Transverse colon (tissue), 4 donors: ENCODE measurements at regions not wholly inside any gene's neighbourhood (a gene's known extent, or its start where the extent isn't known, plus 50 kb on each side); places are given as distances from the start of the nearest gene placed in this dataset.
"Not testable (repeated sequence)": the region's sequence is repeated elsewhere in the genome, so short reads cannot be mapped to it uniquely, and the experiment has no call there.

Experiments used
- DNase-seq: peaks from one replicate; pipeline ENCODE4 v3.0.0-alpha.2; 2019
- H3K27ac ChIP-seq, 4 donors: fragments of 200-600 bp; sonication (generic); 2 replicates each; pipeline ENCODE4 v1.5.1; 2016 to 2018; ENCODE audit warnings: inconsistent platforms in 4 of 4
- H3K27me3 ChIP-seq: fragments of 200-600 bp; sonication (generic); 2 replicates; pipeline ENCODE4 v1.5.1; 2017; ENCODE audit warnings: inconsistent platforms
- H3K36me3 ChIP-seq, 4 donors: fragments of 200-600 bp; sonication (generic); 2 replicates each; pipeline ENCODE4 v1.5.1; 2017 to 2019; ENCODE audit warnings: inconsistent platforms in 4 of 4
- H3K4me1 ChIP-seq, 4 donors: fragments of 200-600 bp; sonication (generic); 2 replicates each; pipeline ENCODE4 v1.5.1; 2017 to 2020; ENCODE audit warnings: inconsistent platforms in 4 of 4
- H3K4me3 ChIP-seq, 4 donors: fragments of 200-600 bp; sonication (generic); 1 replicate in 1 of 4; 2 replicates in 3 of 4; pipeline versions ENCODE4 v1.5.1 to v1.6.1; 2017 to 2019; ENCODE audit warnings: inconsistent platforms in 4 of 4
- H3K9me3 ChIP-seq, 2 donors: fragments of 200-600 bp; sonication (generic); 2 replicates each; pipeline ENCODE4 v1.5.1; 2017 to 2019; ENCODE audit warnings: inconsistent platforms in 2 of 2
- EP300 ChIP-seq: sonication (generic); formaldehyde crosslinking; IDR thresholded peaks from one replicate; pipeline ENCODE4 v1.6.1; 2017; ENCODE audit warnings: antibody characterized with exemption, low read depth
- POLR2A ChIP-seq: fragments of 450-650 bp; IDR thresholded peaks from one replicate; pipeline ENCODE4 v1.6.1; 2016; ENCODE audit warnings: antibody characterized with exemption, mild to moderate bottlenecking, moderate library complexity
- POLR2AphosphoS5 ChIP-seq, 3 donors: sonication (generic); formaldehyde crosslinking; IDR thresholded peaks; one replicate each; pipeline ENCODE4 v1.6.1; 2016; ENCODE audit warnings: antibody characterized with exemption in 3 of 3
- WGBS, 2 donors: methylation state at CpG; one replicate each; pipeline ENCODE4 v1.1.5; 2018; ENCODE audit warnings: low coverage in 1 of 2; 5-methylcytosine and 5-hydroxymethylcytosine counted together
- in situ Hi-C, 4 donors: fragments of 200-750 bp; cut with MboI; loops; one replicate each; pipeline versions ENCODE4 v1.15.0 to v1.15.1; 2017; ENCODE audit warnings: low sequenced_read_pairs in 3 of 4, low pct_ligation_motif_present in 1 of 4, low pct_unique_long_range_greater_than_20kb in 1 of 4
- intact Hi-C: fragments of 100-400 bp; cut with DNase I; formaldehyde crosslinking; loops from one replicate; pipeline ENCODE4 v1.15.1; 2023; ENCODE audit warnings: low total_unique reads
- TF ChIP-seq, protein P1 (sequence below), 5 experiments: fragments of 200-600 bp in 3 of 5; fragments of 450-650 bp in 2 of 5; sonication (generic) in 3 of 5; IDR thresholded peaks; 1 replicate in 2 of 5; 2 replicates in 3 of 5; pipeline ENCODE4 v1.5.1; 2016 to 2017; ENCODE audit warnings: antibody characterized with exemption in 5 of 5, inconsistent platforms in 3 of 5, mild to moderate bottlenecking in 2 of 5, moderate library complexity in 1 of 5

DNA sequence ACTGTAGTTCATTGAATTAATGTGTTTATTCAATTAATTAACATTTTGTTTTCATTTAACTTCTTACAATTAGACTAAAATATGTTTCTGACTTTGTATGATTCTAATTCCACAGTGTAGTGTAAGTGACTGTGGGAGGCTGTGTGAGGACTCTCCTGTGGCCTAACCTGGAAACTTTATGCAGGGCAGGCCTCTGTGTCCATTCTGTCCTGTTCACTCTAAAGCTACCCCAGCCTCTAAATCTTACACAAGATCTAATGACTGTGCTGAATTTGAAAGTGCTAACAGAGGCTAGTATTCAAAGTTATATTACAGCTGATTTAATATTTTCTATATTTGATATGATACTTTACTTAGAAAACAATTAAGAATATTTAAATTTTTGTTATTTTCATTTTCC is 270.5 kb upstream of the CDH19 start:
- Histone ChIP-seq H3K36me3 (no peaks in the 10 kb centered on the region), H3K4me3 (no peak overlapping the region), H3K27ac (no peak overlapping the region), H3K27me3 (no peaks in the 10 kb centered on the region), H3K9me3 (no peaks in the 10 kb centered on the region), H3K4me1 (no peaks in the 10 kb centered on the region)
- DNase-seq = no peak
- intact Hi-C loops (no loop called here), in situ Hi-C loops (no loop called here)
- no peak for TF ChIP-seq POLR2A
- TF ChIP-seq, protein P1, sequence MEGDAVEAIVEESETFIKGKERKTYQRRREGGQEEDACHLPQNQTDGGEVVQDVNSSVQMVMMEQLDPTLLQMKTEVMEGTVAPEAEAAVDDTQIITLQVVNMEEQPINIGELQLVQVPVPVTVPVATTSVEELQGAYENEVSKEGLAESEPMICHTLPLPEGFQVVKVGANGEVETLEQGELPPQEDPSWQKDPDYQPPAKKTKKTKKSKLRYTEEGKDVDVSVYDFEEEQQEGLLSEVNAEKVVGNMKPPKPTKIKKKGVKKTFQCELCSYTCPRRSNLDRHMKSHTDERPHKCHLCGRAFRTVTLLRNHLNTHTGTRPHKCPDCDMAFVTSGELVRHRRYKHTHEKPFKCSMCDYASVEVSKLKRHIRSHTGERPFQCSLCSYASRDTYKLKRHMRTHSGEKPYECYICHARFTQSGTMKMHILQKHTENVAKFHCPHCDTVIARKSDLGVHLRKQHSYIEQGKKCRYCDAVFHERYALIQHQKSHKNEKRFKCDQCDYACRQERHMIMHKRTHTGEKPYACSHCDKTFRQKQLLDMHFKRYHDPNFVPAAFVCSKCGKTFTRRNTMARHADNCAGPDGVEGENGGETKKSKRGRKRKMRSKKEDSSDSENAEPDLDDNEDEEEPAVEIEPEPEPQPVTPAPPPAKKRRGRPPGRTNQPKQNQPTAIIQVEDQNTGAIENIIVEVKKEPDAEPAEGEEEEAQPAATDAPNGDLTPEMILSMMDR (IDR thresholded peaks at IDR 0.05) = no peak

DNA sequence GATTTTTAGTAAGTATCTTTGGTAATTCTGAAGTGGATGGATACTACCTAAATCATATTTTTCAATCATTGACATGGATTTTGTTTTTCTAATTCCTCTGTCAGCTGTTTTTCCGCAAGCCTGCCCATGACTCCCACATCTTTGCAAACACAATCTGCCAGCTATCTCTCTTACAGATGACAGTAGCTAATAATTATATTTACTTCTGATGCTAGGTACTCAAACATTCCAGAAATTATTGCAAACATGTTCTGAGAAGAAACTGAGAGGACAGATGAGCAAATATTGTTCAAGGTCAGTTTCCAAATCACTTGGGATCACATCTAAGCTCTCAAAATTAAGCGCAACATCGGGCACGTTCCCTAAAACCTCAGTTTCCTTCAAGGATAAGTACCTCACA is 270.0 kb upstream of the CDH19 start:
- intact Hi-C loops (no loop called here), in situ Hi-C loops (no loop called here)
- DNase-seq = no peak
- Histone ChIP-seq H3K36me3 (no peaks in the 10 kb centered on the region), H3K4me3 (no peak overlapping the region), H3K9me3 (no peaks in the 10 kb centered on the region), H3K4me1 (no peaks in the 10 kb centered on the region), H3K27ac (no peak overlapping the region), H3K27me3 (no peaks in the 10 kb centered on the region)
- 65 to 77% methylated on average over 4 of the region's 4 CpGs for WGBS, 2 donors
- TF ChIP-seq, protein P1 (IDR thresholded peaks at IDR 0.05) = no peak
- TF ChIP-seq POLR2A = no peak
- TF ChIP-seq POLR2AphosphoS5 (IDR thresholded peaks at IDR 0.05) = no peak
- TF ChIP-seq EP300 = no peak

DNA sequence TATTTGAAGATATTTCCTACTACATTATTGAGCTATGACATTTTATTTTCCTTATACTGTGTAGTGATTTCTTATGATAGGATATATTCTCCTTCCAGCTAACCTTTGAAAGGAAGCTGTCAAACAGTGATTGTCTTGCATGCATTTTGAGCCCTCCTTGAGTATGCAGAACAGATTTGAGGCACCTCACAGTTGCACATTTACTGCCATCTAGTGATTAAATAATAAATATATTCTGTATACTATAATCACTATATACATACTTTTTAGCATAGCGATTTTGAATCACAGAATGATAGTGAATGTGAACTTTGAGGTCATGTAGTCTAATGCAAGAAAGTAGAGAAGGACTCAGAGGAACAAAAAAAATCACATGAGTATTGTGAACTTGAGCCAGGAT is 268.4 kb upstream of the CDH19 start:
- in situ Hi-C loops (no loop called here), intact Hi-C loops (no loop called here)
- H3K4me1 ChIP-seq = no peaks in the 10 kb centered on the region
- no peaks in the 10 kb centered on the region for H3K9me3 ChIP-seq
- H3K4me3 ChIP-seq = no peak overlapping the region
- no peak for DNase-seq
- no peaks in the 10 kb centered on the region for H3K36me3 ChIP-seq
- H3K27me3 ChIP-seq = no peaks in the 10 kb centered on the region
- no peak for TF ChIP-seq EP300
- TF ChIP-seq POLR2AphosphoS5 (IDR thresholded peaks at IDR 0.05) = no peak
- TF ChIP-seq POLR2A = no peak
- TF ChIP-seq, protein P1 (IDR thresholded peaks at IDR 0.05) = no peak
- no peak overlapping the region for H3K27ac ChIP-seq
- 11 to 18% methylated on average over 1 of the region's 1 CpG for WGBS, 2 donors

DNA sequence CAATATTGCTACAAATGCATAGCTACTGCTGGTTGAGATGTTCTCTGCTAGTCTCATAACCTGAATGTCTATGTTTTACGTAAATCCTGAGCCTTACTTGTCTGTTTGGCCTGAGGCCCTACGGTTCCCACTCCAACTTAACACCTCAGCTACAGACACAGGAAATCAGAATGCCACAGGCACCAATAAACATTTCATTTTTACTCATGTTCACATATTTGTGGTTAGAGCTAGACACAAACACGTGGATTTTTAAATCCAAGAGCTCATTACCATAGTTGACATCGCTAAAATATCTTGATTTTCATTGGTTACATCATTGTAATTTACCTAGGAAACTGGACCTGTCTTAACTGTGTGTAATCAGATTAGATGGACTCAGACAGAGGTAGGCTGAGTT is 263.8 kb upstream of the CDH19 start:
- in situ Hi-C loops = no loop called here
- intact Hi-C loops = no loop called here

DNA sequence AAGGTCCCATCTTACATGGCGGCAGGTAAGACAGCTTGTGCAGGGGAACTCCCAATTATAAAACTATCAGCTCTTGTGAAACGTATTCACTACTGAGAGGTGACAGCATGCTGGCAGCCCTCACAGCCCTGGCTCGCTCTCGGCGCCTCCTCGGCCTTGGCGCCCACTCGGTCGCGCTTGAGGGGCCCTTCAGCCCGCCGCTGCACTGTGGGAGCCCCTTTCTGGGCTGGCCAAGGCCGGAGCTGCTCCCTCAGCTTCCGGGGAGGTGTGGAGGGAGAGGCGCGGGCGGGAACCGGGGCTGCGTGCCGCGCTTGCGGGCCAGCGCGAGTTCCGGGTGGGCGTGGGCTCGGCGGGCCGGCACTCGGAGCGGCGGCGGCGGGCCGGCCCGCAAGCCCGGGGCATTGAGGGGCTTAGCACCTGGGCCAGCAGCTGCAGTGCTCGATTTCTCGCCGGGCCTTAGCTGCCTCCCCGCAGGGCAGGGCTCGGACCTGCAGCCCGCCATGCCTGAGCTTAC is 262.6 kb upstream of the CDH19 start:
- H3K4me3 ChIP-seq, intact Hi-C loops, H3K27ac ChIP-seq, H3K9me3 ChIP-seq, in situ Hi-C loops, H3K27me3 ChIP-seq, DNase-seq, H3K4me1 ChIP-seq, H3K36me3 ChIP-seq: not testable (repeated sequence)
- WGBS, 2 donors = 86 to 92% methylated on average over 2 to 43 of the region's 43 CpGs

More for the DNA sequence above, 263.8 kb upstream of the CDH19 start:
- no peaks in the 10 kb centered on the region for H3K27me3 ChIP-seq
- TF ChIP-seq POLR2A (no peak), POLR2AphosphoS5 (IDR thresholded peaks at IDR 0.05) (no peak), EP300 (no peak)
- TF ChIP-seq, protein P1 (IDR thresholded peaks at IDR 0.05) = no peak
- H3K4me1 ChIP-seq = no peaks in the 10 kb centered on the region
- H3K27ac ChIP-seq = no peak overlapping the region
- H3K36me3 ChIP-seq = no peaks in the 10 kb centered on the region
- H3K4me3 ChIP-seq = no peak overlapping the region
- no peak for DNase-seq
- H3K9me3 ChIP-seq = no peaks in the 10 kb centered on the region
- 60 to 65% methylated on average over 4 of the region's 4 CpGs for WGBS, 2 donors
